OCI-LY7 (cell line): ENCODE measurements at regions not wholly inside any gene's neighbourhood (a gene's known extent, or its start where the extent isn't known, plus 50 kb on each side); places are given as distances from the start of the nearest gene placed in this dataset.

Source experiments
- CTCF ChIP-seq: fragments of 200-600 bp; sonication (generic); conservative IDR thresholded peaks from 2 replicates; pipeline ENCODE4 v1.5.1; 2014; ENCODE audit warnings: mild to moderate bottlenecking, antibody characterized with exemption, low read length, moderate library complexity, mixed read lengths
- EZH2phosphoT487 ChIP-seq: fragments of 200-600 bp; sonication (generic); IDR thresholded peaks from 2 replicates; pipeline ENCODE4 v1.6.1; 2018; ENCODE audit warnings: low read depth, borderline replicate concordance, mild to moderate bottlenecking, mixed run types, antibody characterized with exemption, low read length, moderate library complexity, mixed read lengths

- TF ChIP-seq CTCF, result no peak
- no peak for TF ChIP-seq EZH2phosphoT487
These were observed 116.6 kb upstream of the MAFB start for GRCh38 chr20:40805592-40805991.
